OCI-LY1 (cell line): ENCODE measurements at regions not wholly inside any gene's neighbourhood (a gene's known extent, or its start where the extent isn't known, plus 50 kb on each side); places are given as distances from the start of the nearest gene placed in this dataset.

Experiments used
- H2AFZ ChIP-seq: fragments of 200-600 bp; sonication (generic), shearing (Covaris generic); 2 replicates; pipeline ENCODE4 v1.6.0; 2014; ENCODE audit warnings: antibody characterized with exemption, mild to moderate bottlenecking, low read length
- H3F3A ChIP-seq: fragments of 200-600 bp; sonication (generic), shearing (Covaris generic); 2 replicates; pipeline ENCODE4 v1.6.0; 2014; ENCODE audit warnings: mild to moderate bottlenecking, antibody characterized with exemption, low read length, moderate library complexity; ENCODE audit not compliant: insufficient read depth
- H3K27ac ChIP-seq: fragments of 200-600 bp; sonication (generic); 2 replicates; pipeline ENCODE4 v1.5.1; 2014; ENCODE audit warnings: low read length, mixed run types, mild to moderate bottlenecking, low read depth; ENCODE audit not compliant: poor library complexity, severe bottlenecking
- H3K27me3 ChIP-seq: fragments of 200-600 bp; sonication (generic); 2 replicates; pipeline ENCODE4 v1.6.0; 2014; ENCODE audit warnings: antibody characterized with exemption, mild to moderate bottlenecking, low read length, moderate library complexity; ENCODE audit not compliant: insufficient read depth
- H3K36me3 ChIP-seq: fragments of 200-600 bp; sonication (generic); 2 replicates; pipeline ENCODE4 v1.6.1; 2014; ENCODE audit warnings: mild to moderate bottlenecking, antibody characterized with exemption, low read length, moderate library complexity, mixed read lengths; ENCODE audit not compliant: insufficient read depth
- H3K4me1 ChIP-seq: fragments of 200-600 bp; sonication (generic); 2 replicates; pipeline ENCODE4 v1.5.1; 2014; ENCODE audit warnings: mild to moderate bottlenecking, low read length, moderate library complexity; ENCODE audit not compliant: insufficient read depth, severe bottlenecking
- H3K4me2 ChIP-seq: fragments of 200-600 bp; sonication (generic), shearing (Covaris generic); 2 replicates; pipeline ENCODE4 v1.6.1; 2014; ENCODE audit warnings: low read length
- H3K4me3 ChIP-seq: fragments of 200-600 bp; sonication (generic); 2 replicates; pipeline ENCODE4 v1.5.1; 2014; ENCODE audit warnings: low read length, low read depth, mild to moderate bottlenecking, mixed read lengths; ENCODE audit not compliant: poor library complexity, severe bottlenecking
- H3K79me2 ChIP-seq: fragments of 200-600 bp; shearing (Covaris generic); 2 replicates; pipeline ENCODE4 v1.6.1; 2016; ENCODE audit warnings: mixed run types, low read length, mixed read lengths; ENCODE audit not compliant: insufficient read depth
- H3K9ac ChIP-seq: fragments of 200-600 bp; sonication (generic), shearing (Covaris generic); 2 replicates; pipeline ENCODE4 v1.6.1; 2014; ENCODE audit warnings: mild to moderate bottlenecking, low read length, mixed read lengths
- H3K9me2 ChIP-seq: fragments of 200-600 bp; sonication (generic), shearing (Covaris generic); 2 replicates; pipeline ENCODE4 v1.6.1; 2014; ENCODE audit warnings: low read depth, mild to moderate bottlenecking, low read length, mixed read lengths
- H3K9me3 ChIP-seq: fragments of 200-600 bp; shearing (Covaris generic); 2 replicates; pipeline ENCODE4 v1.6.1; 2014; ENCODE audit warnings: low read length, mixed read lengths
- H4K20me1 ChIP-seq: fragments of 200-600 bp; sonication (generic), shearing (Covaris generic); 2 replicates; pipeline ENCODE4 v1.6.0; 2016; ENCODE audit warnings: mild to moderate bottlenecking, low read length; ENCODE audit not compliant: insufficient read depth
- CTCF ChIP-seq: fragments of 200-600 bp; sonication (generic), shearing (Covaris generic); IDR thresholded peaks from 2 replicates; pipeline ENCODE4 v1.5.1; 2017; ENCODE audit warnings: mild to moderate bottlenecking, antibody characterized with exemption, low read length, moderate library complexity, mixed read lengths
- EZH2 ChIP-seq: fragments of 200-600 bp; sonication (generic), shearing (Covaris generic); IDR thresholded peaks from 2 replicates; pipeline ENCODE4 v1.8.0; 2017; ENCODE audit warnings: borderline replicate concordance, mixed run types, mild to moderate bottlenecking, antibody characterized with exemption, low read length, moderate library complexity, mixed read lengths

GRCh38 chr13:33435207-33435606 lies 149.7 kb upstream of the STARD13 start:
- H3K27ac ChIP-seq = no peak overlapping the region
- H3K79me2 ChIP-seq = no peaks in the 10 kb centered on the region
- no peak overlapping the region for H3K4me3 ChIP-seq
- no peak overlapping the region for H3K9ac ChIP-seq
- TF ChIP-seq CTCF (no peak), EZH2 (no peak)
- H3K4me1 ChIP-seq = no peaks in the 10 kb centered on the region
- no peaks in the 10 kb centered on the region for H3K27me3 ChIP-seq
- H3K9me2 ChIP-seq = no peaks in the 10 kb centered on the region
- H4K20me1 ChIP-seq = no peaks in the 10 kb centered on the region
- H3K36me3 ChIP-seq = no peaks in the 10 kb centered on the region
- no peaks in the 10 kb centered on the region for H3K9me3 ChIP-seq
- H3F3A ChIP-seq = no peaks in the 10 kb centered on the region
- no peak overlapping the region for H2AFZ ChIP-seq
- no peak overlapping the region for H3K4me2 ChIP-seq

GRCh38 chr13:33438918-33439317 lies 153.4 kb upstream of the STARD13 start:
- no peaks in the 10 kb centered on the region for H3F3A ChIP-seq
- H3K4me3 ChIP-seq = no peak overlapping the region
- no peaks in the 10 kb centered on the region for H3K9me3 ChIP-seq
- no peaks in the 10 kb centered on the region for H4K20me1 ChIP-seq
- H3K9ac ChIP-seq = no peak overlapping the region
- H3K4me2 ChIP-seq = no peak overlapping the region
- no peak for TF ChIP-seq EZH2
- no peak for TF ChIP-seq CTCF
- H3K36me3 ChIP-seq = no peaks in the 10 kb centered on the region
- H2AFZ ChIP-seq = no peak overlapping the region
- no peak overlapping the region for H3K27ac ChIP-seq
- no peaks in the 10 kb centered on the region for H3K9me2 ChIP-seq
- no peaks in the 10 kb centered on the region for H3K79me2 ChIP-seq
- H3K4me1 ChIP-seq = no peaks in the 10 kb centered on the region
- H3K27me3 ChIP-seq = no peaks in the 10 kb centered on the region

GRCh38 chr13:33441015-33441414 lies 155.5 kb upstream of the STARD13 start:
- H3K36me3 ChIP-seq = no peaks in the 10 kb centered on the region
- no peak overlapping the region for H3K27ac ChIP-seq

More at GRCh38 chr13:33441015-33441414, 155.5 kb upstream of the STARD13 start:
- Histone ChIP-seq H3K79me2 (no peaks in the 10 kb centered on the region), H3K4me2 (no peak overlapping the region), H3K9ac (no peak overlapping the region), H4K20me1 (no peaks in the 10 kb centered on the region), H2AFZ (no peak overlapping the region), H3K27me3 (no peaks in the 10 kb centered on the region), H3K4me1 (no peaks in the 10 kb centered on the region), H3K4me3 (no peak overlapping the region), H3K9me2 (no peaks in the 10 kb centered on the region), H3F3A (no peaks in the 10 kb centered on the region), H3K9me3 (no peaks in the 10 kb centered on the region)
- TF ChIP-seq EZH2 (no peak), CTCF (no peak; the same call in 1 of the 2 replicates)
